Neural progenitor cell (in vitro differentiated cells): ENCODE measurements at regions not wholly inside any gene's neighbourhood (a gene's known extent, or its start where the extent isn't known, plus 50 kb on each side); places are given as distances from the start of the nearest gene placed in this dataset.
"Not testable (repeated sequence)": the region's sequence is repeated elsewhere in the genome, so short reads cannot be mapped to it uniquely, and the experiment has no call there.

Experiments used
- CTCF ChIP-seq: fragments of 200-600 bp; sonication (generic); IDR thresholded peaks from 2 replicates; pipeline ENCODE4 v1.5.1; 2017; ENCODE audit warnings: antibody characterized with exemption, mild to moderate bottlenecking
- EZH2 ChIP-seq: fragments of 200-600 bp; sonication (generic); IDR thresholded peaks from 2 replicates; pipeline ENCODE4 v1.6.1; 2017; ENCODE audit warnings: antibody characterized with exemption, mild to moderate bottlenecking, moderate library complexity
- EZH2phosphoT487 ChIP-seq: fragments of 200-600 bp; sonication (generic); IDR thresholded peaks from 2 replicates; pipeline ENCODE4 v1.6.1; 2017; ENCODE audit warnings: antibody characterized with exemption

- TF ChIP-seq CTCF, EZH2phosphoT487, EZH2: not testable (repeated sequence)
Observed at GRCh38 chr2:95754819-95755563, 163.2 kb downstream of the TRIM43 start.
